CD4-positive, alpha-beta memory T cell (primary cell): ENCODE measurements at regions not wholly inside any gene's neighbourhood (a gene's known extent, or its start where the extent isn't known, plus 50 kb on each side); places are given as distances from the start of the nearest gene placed in this dataset.

Experiments
- CTCF ChIA-PET: fragments of 350-600 bp; sonication (Branson Sonifier 250); formaldehyde crosslinking; loops from one replicate; lab custom pipeline; 2021; ENCODE audit warnings: inconsistent platforms; ENCODE audit not compliant: partially characterized antibody; lab: Charles Lee
- POLR2A ChIA-PET: fragments of 350-600 bp; sonication (Branson Sonifier 250); formaldehyde crosslinking; loops from one replicate; lab custom pipeline; 2021; ENCODE audit not compliant: partially characterized antibody; lab: Charles Lee
- DNase-seq, 5 donors: peaks; one replicate each; pipeline versions ENCODE4 v3.0.0 to v3.0.0-alpha.2; 2020 to 2022; ENCODE audit warnings: mixed read lengths in 1 of 5
- H3K27ac ChIP-seq: one replicate; pipeline ENCODE4 v1.7.0; 2013; ENCODE audit warnings: low read depth, low read length
- H3K27me3 ChIP-seq: 2 replicates; pipeline ENCODE4 v1.7.0; 2013; ENCODE audit warnings: mild to moderate bottlenecking, low read length, moderate library complexity; ENCODE audit not compliant: insufficient read depth
- H3K36me3 ChIP-seq: 2 replicates; pipeline ENCODE4 v1.7.0; 2013; ENCODE audit warnings: mild to moderate bottlenecking, low read length, moderate library complexity; ENCODE audit not compliant: insufficient read depth
- H3K4me1 ChIP-seq: 2 replicates; pipeline ENCODE4 v1.7.0; 2013; ENCODE audit warnings: mild to moderate bottlenecking, low read length, moderate library complexity; ENCODE audit not compliant: insufficient read depth
- H3K4me3 ChIP-seq, 2 donors: one replicate each; pipeline ENCODE4 v1.7.0; 2013; ENCODE audit warnings: low read length in 2 of 2, mild to moderate bottlenecking in 1 of 2
- H3K9me3 ChIP-seq, 2 donors: one replicate each; pipeline ENCODE4 v1.7.0; 2013; ENCODE audit warnings: low read length in 2 of 2, control low read depth in 1 of 2; ENCODE audit not compliant: control insufficient read depth in 1 of 2
- H3K27ac Mint-ChIP-seq, 7 donors: one replicate each; pipeline ENCODE4 v1.8.0; 2020 to 2021; ENCODE audit warnings: mixed read lengths in 7 of 7, mild to moderate bottlenecking in 6 of 7, inconsistent platforms in 3 of 7, moderate library complexity in 3 of 7
- H3K27me3 Mint-ChIP-seq, 2 donors: one replicate each; pipeline ENCODE4 v1.8.0; 2020 to 2021; ENCODE audit warnings: mixed read lengths in 2 of 2
- H3K36me3 Mint-ChIP-seq, 2 donors: one replicate each; pipeline ENCODE4 v1.8.0; 2020 to 2021; ENCODE audit warnings: mixed read lengths in 2 of 2, inconsistent platforms in 1 of 2, mild to moderate bottlenecking in 1 of 2
- H3K4me1 Mint-ChIP-seq, 4 donors: one replicate each; pipeline ENCODE4 v1.8.0; 2020 to 2021; ENCODE audit warnings: mixed read lengths in 4 of 4, mild to moderate bottlenecking in 1 of 4
- H3K4me3 Mint-ChIP-seq, 8 donors: one replicate each; pipeline ENCODE4 v1.8.0; 2020 to 2021; ENCODE audit warnings: mixed read lengths in 8 of 8, mild to moderate bottlenecking in 7 of 8, moderate library complexity in 6 of 8, inconsistent platforms in 3 of 8
- H3K9me3 Mint-ChIP-seq, 8 donors: one replicate each; pipeline ENCODE4 v1.8.0; 2020 to 2021; ENCODE audit warnings: mixed read lengths in 8 of 8, mild to moderate bottlenecking in 5 of 8, inconsistent platforms in 3 of 8, moderate library complexity in 1 of 8
- intact Hi-C: fragments of 100-400 bp; cut with micrococcal nuclease; formaldehyde crosslinking; loops from one replicate; pipeline ENCODE4 v1.15.1; 2023

DNA sequence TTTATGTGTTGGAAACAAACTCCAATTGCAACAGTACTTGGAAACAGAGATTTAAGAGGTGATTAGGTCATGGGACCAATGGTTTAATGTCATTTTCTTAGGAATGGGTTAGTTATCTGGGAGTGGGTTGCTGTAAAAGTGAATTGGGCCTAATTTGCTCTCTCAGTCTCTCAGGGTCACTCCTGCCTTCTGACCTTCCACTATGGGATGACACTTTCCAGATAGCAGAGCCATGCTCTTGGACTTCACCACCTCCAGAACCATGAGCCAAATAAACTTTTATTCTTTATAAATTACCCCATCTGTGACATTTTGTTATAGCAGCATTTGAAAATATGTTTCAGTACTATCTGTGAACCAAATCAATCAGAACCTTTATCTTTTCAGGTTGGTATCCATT, 1509.1 kb downstream of the REEP3 start:
- no peak overlapping the region for H3K27ac ChIP-seq
- ChIA-PET POLR2A (no interaction called here), CTCF (no interaction called here)
- intact Hi-C loops, result no loop called here
- H3K4me1 ChIP-seq, result no peaks in the 10 kb centered on the region
- Mint-ChIP-seq H3K27ac (no peak overlapping the region), H3K27me3 (no peaks in the 10 kb centered on the region), H3K9me3 (peaks cover 3 to 13% (median 6%) of the 10 kb centered on the region in 8 donors), H3K36me3 (no peaks in the 10 kb centered on the region), H3K4me3 (no peak overlapping the region), H3K4me1 (no peaks in the 10 kb centered on the region)
- no peaks in the 10 kb centered on the region for H3K36me3 ChIP-seq
- H3K9me3 ChIP-seq, result peaks cover 0 to 4% of the 10 kb centered on the region in 2 donors
- no peak overlapping the region for H3K4me3 ChIP-seq
- no peak for DNase-seq
- no peaks in the 10 kb centered on the region for H3K27me3 ChIP-seq

GRCh38 chr10:65032867-65033769, 1511.9 kb downstream of the REEP3 start:
- H3K27me3 ChIP-seq, result no peaks in the 10 kb centered on the region
- intact Hi-C loops, result no loop called here
- ChIA-PET POLR2A (no interaction called here), CTCF (no interaction called here)
- no peaks in the 10 kb centered on the region for H3K36me3 Mint-ChIP-seq
- no peaks in the 10 kb centered on the region for H3K36me3 ChIP-seq
- H3K9me3 Mint-ChIP-seq, result peaks cover 2 to 16% (median 7%) of the 10 kb centered on the region in 8 donors
- H3K27me3 Mint-ChIP-seq, result no peaks in the 10 kb centered on the region
- peaks cover 0 to 4% of the 10 kb centered on the region in 2 donors for H3K9me3 ChIP-seq
- no peak overlapping the region for H3K27ac Mint-ChIP-seq
- no peak for DNase-seq
- H3K4me3 Mint-ChIP-seq, result no peak overlapping the region
- H3K4me3 ChIP-seq, result no peak overlapping the region
- no peaks in the 10 kb centered on the region for H3K4me1 ChIP-seq
- no peak overlapping the region for H3K27ac ChIP-seq
- no peaks in the 10 kb centered on the region for H3K4me1 Mint-ChIP-seq

DNA sequence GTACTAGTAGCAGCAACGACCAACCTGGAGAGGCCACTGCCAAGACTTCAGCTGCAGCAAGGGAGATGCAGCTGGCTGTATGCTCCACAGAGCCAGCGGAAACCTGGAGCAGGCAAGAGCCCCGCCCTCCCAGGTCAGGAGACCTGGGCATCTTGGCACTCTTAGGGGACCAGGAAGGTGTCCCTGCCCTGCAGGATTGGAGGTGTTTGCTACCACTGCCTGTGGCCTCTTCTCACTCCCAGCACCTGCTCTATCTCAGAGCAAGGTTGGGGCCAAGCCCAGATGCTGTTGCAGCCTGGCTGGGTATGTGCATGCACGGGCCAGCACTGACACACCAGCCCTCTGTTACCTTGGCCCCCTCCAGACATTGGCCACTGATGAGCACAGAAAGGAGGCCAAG, 1512.8 kb downstream of the REEP3 start:
- H3K4me3 Mint-ChIP-seq, result no peak overlapping the region
- no peak overlapping the region for H3K27ac Mint-ChIP-seq
- H3K36me3 Mint-ChIP-seq, result no peaks in the 10 kb centered on the region
- CTCF ChIA-PET, result no interaction called here
- Histone ChIP-seq H3K9me3 (peaks cover 0 to 4% of the 10 kb centered on the region in 2 donors), H3K27ac (no peak overlapping the region), H3K36me3 (no peaks in the 10 kb centered on the region), H3K4me1 (no peaks in the 10 kb centered on the region), H3K27me3 (no peaks in the 10 kb centered on the region), H3K4me3 (no peak overlapping the region)
- POLR2A ChIA-PET, result no interaction called here
- peak in 1 of 5 donors; percentile 0 for DNase-seq
- intact Hi-C loops, result no loop called here
- peaks cover 0 to 15% (median 6%) of the 10 kb centered on the region in 8 donors for H3K9me3 Mint-ChIP-seq
- no peaks in the 10 kb centered on the region for H3K27me3 Mint-ChIP-seq
- no peaks in the 10 kb centered on the region for H3K4me1 Mint-ChIP-seq

GRCh38 chr10:65040796-65041195, 1519.6 kb downstream of the REEP3 start:
- Mint-ChIP-seq H3K27ac (no peak overlapping the region), H3K4me3 (no peak overlapping the region), H3K27me3 (no peaks in the 10 kb centered on the region), H3K36me3 (no peaks in the 10 kb centered on the region), H3K4me1 (no peaks in the 10 kb centered on the region), H3K9me3 (peaks cover 0 to 13% (median 5%) of the 10 kb centered on the region in 8 donors)
- H3K4me1 ChIP-seq, result no peaks in the 10 kb centered on the region
- H3K27me3 ChIP-seq, result no peaks in the 10 kb centered on the region
- POLR2A ChIA-PET, result no interaction called here
- no peaks in the 10 kb centered on the region for H3K9me3 ChIP-seq
- no peak overlapping the region for H3K27ac ChIP-seq
- no peak for DNase-seq
- H3K36me3 ChIP-seq, result no peaks in the 10 kb centered on the region
- intact Hi-C loops, result no loop called here
- H3K4me3 ChIP-seq, result no peak overlapping the region
- CTCF ChIA-PET, result no interaction called here

DNA sequence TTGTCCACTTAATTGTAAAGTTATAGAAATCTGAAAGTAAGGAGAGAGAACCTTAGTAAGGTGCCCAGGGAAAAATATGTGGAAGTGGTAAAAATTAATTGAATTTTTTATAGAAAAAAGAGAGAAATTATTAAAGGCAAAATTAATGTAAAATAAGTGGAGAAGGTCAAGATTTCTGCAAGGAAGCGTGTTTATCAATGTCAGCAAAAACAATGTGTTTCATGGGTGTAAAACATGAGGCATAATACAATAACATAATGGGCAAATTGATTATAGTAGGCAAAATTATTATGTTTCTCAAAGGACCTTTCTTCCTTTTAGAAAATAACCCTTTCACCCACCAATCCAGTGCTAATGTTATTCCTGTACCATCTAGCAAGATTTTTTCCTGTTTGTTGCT, 1520.1 kb downstream of the REEP3 start:
- Histone ChIP-seq H3K27me3 (no peaks in the 10 kb centered on the region), H3K4me1 (no peaks in the 10 kb centered on the region), H3K36me3 (no peaks in the 10 kb centered on the region), H3K9me3 (no peaks in the 10 kb centered on the region), H3K27ac (no peak overlapping the region), H3K4me3 (no peak overlapping the region)
- no peak overlapping the region for H3K27ac Mint-ChIP-seq
- ChIA-PET CTCF (no interaction called here), POLR2A (no interaction called here)
- no peaks in the 10 kb centered on the region for H3K27me3 Mint-ChIP-seq
- H3K9me3 Mint-ChIP-seq, result peaks cover 0 to 12% (median 4%) of the 10 kb centered on the region in 8 donors
- intact Hi-C loops, result no loop called here
- no peaks in the 10 kb centered on the region for H3K36me3 Mint-ChIP-seq
- no peaks in the 10 kb centered on the region for H3K4me1 Mint-ChIP-seq
- H3K4me3 Mint-ChIP-seq, result no peak overlapping the region
- DNase-seq, result no peak

GRCh38 chr10:65042496-65042895, 1521.3 kb downstream of the REEP3 start:
- no peak overlapping the region for H3K4me3 Mint-ChIP-seq
- H3K27me3 Mint-ChIP-seq, result no peaks in the 10 kb centered on the region
- no peaks in the 10 kb centered on the region for H3K4me1 Mint-ChIP-seq
- DNase-seq, result no peak
- Histone ChIP-seq H3K36me3 (no peaks in the 10 kb centered on the region), H3K9me3 (no peaks in the 10 kb centered on the region), H3K27ac (no peak overlapping the region), H3K4me1 (no peaks in the 10 kb centered on the region), H3K27me3 (no peaks in the 10 kb centered on the region), H3K4me3 (no peak overlapping the region)
- intact Hi-C loops, result no loop called here
- H3K27ac Mint-ChIP-seq, result no peak overlapping the region
- ChIA-PET CTCF (no interaction called here), POLR2A (no interaction called here)
- H3K36me3 Mint-ChIP-seq, result no peaks in the 10 kb centered on the region
- H3K9me3 Mint-ChIP-seq, result peaks cover 0 to 10% (median 4%) of the 10 kb centered on the region in 8 donors

DNA sequence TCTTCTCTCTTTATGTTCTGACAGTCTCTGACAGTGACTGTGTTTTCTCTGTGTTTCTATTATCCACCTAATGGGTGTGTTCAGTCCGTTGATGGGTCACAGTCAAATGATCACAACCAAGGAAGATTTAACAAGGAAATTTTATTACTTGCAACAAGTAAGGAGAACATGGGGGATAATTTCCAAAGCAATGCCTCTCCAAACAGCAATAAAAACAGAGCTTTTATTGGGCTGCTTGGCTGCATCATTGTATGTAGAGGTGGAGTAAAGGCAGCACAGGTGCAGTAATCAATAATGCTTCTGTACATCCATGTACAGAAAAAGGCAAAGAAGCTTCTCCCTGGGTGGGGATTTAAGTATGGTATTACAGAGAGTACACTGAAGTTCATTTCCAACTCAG, 1525.6 kb downstream of the REEP3 start:
- H3K9me3 ChIP-seq, result no peaks in the 10 kb centered on the region
- H3K4me1 ChIP-seq, result no peaks in the 10 kb centered on the region
- intact Hi-C loops, result no loop called here
- H3K9me3 Mint-ChIP-seq, result peaks cover 0 to 10% (median 6%) of the 10 kb centered on the region in 8 donors
- H3K36me3 ChIP-seq, result no peaks in the 10 kb centered on the region
- no peak overlapping the region for H3K27ac ChIP-seq
- CTCF ChIA-PET, result no interaction called here
- no peak overlapping the region for H3K27ac Mint-ChIP-seq
- no peak for DNase-seq
- no peaks in the 10 kb centered on the region for H3K27me3 ChIP-seq
- H3K4me3 ChIP-seq, result no peak overlapping the region
- no peaks in the 10 kb centered on the region for H3K27me3 Mint-ChIP-seq
- no peaks in the 10 kb centered on the region for H3K36me3 Mint-ChIP-seq
- no peak overlapping the region for H3K4me3 Mint-ChIP-seq
- POLR2A ChIA-PET, result no interaction called here
- no peaks in the 10 kb centered on the region for H3K4me1 Mint-ChIP-seq
